PC-9 (cell line): ENCODE measurements at regions not wholly inside any gene's neighbourhood (a gene's known extent, or its start where the extent isn't known, plus 50 kb on each side); places are given as distances from the start of the nearest gene placed in this dataset.

ENCODE experiments used
- CTCF ChIP-seq: fragments of 200-600 bp; sonication (generic); conservative IDR thresholded peaks from 2 replicates; pipeline ENCODE4 v1.6.1; 2017; ENCODE audit warnings: mixed run types, antibody characterized with exemption, mild to moderate bottlenecking, moderate library complexity
- EZH2 ChIP-seq: fragments of 200-600 bp; sonication (generic); IDR thresholded peaks from 2 replicates; pipeline ENCODE4 v1.8.0; 2017; ENCODE audit warnings: antibody characterized with exemption, low read depth

- TF ChIP-seq CTCF (no peak), EZH2 (no peak)
Observed at GRCh38 chr2:241936457-241937133, 67.1 kb downstream of the RTP5 start.
